NCI-H460 (cell line): ENCODE measurements at regions not wholly inside any gene's neighbourhood (a gene's known extent, or its start where the extent isn't known, plus 50 kb on each side); places are given as distances from the start of the nearest gene placed in this dataset.
A peak's percentile ranks its signal among the peaks of the same experiment; 100 is the strongest.
"Not testable (repeated sequence)": the region's sequence is repeated elsewhere in the genome, so short reads cannot be mapped to it uniquely, and the experiment has no call there.

ENCODE experiments used
- DNase-seq: peaks from one replicate; pipeline ENCODE4 v3.0.0-alpha.2; 2016; ENCODE audit warnings: low read depth; ENCODE audit errors: extremely low read depth

DNA sequence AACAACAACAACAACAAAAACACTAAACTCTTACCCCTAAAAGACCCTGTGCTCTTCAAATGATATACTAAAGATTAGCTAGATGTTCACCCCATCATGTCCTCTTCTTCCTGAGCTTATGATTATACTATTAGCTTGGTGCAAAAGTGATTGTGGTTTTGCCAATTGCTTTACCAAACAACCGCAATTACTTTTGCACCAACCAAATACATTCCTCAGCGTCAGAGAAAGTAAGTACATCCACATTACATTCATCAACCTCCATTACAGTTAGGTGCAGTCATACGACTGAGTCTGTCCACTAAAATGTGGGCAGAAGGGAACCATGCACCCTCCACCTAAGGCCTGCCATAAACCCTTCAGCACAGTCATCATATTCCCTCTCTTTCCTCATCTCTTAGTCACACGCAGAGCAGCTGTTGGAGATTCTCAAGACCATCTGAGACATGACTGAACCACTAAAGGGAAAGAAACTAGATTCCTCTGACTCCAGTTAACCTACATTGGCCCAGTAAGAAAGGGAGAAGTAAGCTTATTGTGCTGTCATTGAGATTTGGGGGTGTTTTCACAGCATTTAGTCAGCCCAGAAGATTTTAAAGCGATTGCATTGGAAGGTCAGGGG is 181.6 kb upstream of the TLE4 start:
- no peak for DNase-seq

DNA sequence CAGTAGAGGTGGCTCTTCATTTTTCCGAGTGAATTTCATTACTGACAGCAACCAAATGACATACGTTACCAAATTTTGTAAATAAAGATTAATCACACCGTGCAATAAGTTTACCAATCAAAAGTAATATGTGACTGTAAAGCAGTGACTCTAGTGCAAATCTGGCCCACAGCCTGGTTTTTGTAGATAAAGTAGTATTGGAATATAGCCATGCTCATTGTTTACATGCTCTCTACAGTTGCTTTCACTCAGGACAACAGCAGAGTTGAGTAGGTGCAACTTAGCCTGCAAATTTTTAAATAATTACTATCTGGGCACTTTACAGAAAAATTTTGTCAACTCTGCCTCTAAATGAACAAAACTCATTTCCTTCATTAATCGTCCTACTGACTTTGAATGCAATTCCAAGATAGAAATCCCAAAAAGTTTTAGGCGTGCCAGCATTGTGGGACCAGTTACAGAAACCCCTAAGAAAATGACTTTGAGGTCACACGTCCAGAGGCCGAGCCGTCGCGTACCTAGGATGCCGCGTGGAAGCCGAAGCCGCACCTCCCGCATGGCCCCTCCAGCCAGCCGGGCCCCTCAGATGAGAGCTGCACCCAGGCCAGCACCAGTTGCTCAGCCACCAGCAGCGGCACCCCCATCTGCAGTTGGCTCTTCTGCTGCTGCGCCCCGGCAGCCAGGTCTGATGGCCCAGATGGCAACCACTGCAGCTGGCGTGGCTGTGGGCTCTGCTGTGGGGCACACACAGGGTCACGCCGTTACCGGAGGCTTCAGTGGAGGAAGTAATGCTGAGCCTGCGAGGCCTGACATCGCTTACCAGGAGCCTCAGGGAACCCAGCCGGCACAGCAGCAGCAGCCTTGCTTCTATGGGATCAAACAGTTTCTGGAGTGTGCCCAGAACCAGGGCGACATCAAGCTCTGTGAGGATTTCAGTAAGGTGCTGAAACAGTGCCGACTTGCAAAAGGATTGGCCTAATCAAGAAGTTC is 180.7 kb upstream of the TLE4 start:
- DNase-seq = no peak

DNA sequence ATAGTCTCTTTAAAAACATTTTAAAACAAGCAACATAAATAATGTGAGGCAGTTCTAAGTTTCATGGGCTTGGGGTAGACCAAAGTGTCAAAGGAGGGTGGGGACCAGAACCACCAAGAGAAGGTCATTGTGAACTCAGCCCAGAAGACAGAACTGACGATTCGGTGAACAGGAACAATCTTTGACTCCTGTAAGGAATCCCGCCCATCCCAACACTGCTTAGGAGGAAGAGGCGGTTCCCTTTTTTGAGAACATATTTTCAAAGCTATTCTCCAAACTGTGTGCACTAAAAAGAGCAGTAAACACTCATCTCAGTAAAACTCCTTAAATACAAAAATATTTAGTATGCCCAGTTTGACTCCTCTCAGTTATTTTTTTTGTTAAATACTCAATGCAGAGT is 176.5 kb upstream of the TLE4 start:
- no peak for DNase-seq

DNA sequence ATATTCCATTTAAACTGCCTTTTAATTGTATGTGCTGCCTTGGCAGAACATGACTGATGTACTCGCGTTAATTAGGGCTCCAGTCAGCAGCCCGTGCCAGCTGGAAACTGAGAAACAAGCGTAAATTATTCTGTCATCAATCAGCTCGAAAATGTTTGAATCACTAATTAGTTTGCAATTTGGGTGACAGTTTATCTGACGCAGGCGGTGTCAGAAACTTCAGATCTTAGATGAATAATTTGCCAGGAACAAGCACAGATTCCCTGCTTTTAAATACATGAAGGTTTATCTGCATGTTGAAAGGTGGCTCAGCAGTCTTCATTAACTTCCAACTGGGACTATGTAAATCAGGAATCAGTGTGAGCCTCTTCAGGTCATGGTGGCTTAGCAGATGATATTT is 176.0 kb upstream of the TLE4 start:
- DNase-seq = no peak

DNA sequence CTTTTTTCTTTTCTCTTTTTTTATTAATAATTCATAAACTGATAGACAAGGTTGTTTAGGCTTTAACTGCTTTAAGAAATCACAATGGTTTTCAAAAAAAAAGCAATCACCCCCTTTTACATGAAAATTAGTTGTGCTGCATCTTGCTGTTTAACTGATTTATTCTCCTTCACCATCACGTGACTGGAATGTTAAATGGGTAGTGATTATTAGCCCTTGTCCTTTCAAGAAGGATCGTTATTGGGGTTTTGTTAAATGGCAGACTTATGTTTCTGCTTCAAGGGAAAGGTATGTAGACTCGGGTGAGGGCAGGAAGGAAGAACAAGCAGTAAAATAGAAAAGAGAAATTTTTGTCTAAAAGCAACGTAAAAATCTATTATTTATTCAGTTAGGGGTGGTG is 175.6 kb upstream of the TLE4 start:
- no peak for DNase-seq

DNA sequence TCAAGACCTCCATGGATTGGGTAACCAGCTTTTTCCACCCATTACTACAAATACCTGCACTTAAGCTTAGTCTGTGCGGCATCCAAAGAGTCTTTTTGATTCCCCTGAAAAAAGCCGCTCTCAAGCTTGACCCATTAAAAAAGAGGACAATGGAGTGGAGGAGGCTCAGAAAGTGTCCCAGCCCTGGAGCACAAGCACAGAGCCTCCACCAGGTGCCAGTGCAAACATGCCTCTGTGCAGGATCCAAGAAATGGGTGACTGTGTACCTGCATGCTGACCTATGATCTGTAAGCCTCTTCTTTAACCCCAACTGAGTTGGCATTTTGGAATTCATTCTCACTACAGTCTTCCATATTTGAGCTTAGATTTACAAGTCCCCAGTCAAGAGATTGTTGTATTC is 168.3 kb upstream of the TLE4 start:
- DNase-seq = no peak

DNA sequence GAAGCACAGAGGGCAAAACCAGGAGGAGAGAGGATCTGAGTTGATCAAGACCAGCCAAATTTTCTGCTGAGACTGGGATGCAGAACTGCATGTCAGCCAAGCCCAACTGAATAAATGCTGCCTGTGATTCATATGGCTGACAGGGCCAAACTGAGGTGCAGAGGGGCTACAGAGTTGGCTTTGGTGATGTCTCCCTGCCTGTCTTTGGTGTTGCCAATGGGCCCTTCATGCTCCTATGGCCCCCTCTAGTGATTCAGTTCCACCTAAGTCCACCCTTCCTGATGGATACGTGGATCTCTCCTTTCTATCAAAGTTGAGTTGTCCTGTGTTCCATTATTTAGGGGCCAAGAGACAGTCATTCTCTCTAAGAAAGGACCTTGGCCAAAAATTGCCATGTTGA is 163.6 kb upstream of the TLE4 start:
- DNase-seq = no peak

DNA sequence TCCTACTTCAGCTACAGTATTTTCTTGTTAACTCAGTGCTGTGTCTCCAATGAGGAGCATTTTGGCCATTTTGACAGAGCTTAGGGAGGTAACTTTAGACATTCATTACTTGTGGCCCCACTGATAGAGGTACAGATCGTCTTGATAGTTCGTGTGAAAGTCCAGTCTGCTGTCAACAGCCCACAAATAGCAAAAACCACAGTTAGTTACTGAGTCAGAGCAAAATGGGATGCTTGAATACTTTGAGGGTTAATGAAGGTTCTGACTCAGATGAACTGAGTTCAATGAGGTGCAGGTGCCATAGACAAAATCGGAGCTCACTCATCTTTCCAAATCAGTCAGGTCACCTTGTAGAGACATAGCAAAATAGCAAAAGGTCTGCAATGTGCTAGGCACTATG is 163.1 kb upstream of the TLE4 start:
- DNase-seq = no peak

DNA sequence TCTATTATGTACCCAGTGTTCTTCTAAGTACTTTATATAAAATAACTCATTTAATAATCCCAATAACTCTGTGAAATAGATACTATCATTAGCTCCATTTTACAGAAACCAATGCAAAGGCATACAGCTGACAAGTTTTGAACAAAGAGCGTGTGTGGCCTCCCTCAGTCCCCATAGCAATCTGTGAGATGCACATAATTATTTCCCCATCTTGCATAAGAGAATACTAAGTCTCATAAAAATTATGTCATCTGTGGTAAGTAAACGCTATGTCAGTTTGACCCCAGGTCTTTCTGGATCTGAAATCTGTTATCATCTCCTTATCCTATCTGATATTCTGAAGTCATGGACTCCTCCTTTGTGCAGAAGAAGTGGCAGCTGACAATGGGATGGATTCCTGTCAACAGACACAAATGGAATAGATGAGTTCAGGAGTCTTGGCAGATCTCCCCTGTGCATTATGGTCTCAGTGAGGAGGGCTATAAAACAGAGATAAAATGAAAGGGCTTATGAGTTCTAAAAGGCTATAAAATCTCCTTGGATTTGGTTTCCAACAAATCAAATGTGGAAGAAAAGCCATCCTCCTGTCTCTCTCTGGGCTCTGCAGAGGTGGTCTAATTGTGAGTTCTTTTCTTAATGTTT is 162.5 kb upstream of the TLE4 start:
- DNase-seq = no peak

DNA sequence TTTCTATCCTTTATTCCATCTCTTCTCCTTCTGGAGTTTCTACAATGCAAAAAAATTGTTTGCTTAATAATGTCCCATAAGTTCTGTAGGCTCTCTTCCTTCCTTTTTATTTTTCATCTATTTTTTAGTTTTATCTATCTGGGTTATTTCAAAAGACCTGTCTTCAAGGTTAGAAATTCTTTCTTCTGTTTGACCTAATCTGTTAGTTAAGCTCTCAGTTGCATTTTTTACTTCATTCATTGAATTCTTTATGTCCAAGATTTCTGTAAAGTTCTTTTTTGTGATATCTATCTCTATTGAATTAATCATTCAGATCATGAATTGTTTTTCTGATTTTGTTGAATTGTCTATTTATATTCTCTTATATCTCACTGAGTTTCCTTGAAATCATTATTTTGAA is 145.9 kb upstream of the TLE4 start:
- DNase-seq = no peak

DNA sequence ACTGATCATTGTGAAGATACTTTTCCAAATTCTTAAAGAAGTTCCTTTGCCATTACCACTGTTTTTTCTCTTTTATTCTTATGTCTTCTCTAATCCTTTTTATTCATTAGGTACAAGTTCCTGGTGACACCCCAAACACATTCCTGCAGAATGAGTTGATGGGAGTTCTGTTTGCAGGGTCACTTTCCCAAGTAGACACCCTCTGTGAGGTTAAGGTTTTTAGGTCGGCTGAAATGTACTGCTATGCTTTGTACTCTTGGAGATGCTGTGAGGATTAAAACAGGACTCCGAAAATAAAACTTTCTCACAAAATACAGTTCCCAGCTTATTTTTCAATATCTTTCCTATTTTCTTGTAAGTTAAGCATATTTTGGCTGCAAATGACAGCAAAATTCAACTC is 143.3 kb upstream of the TLE4 start:
- no peak for DNase-seq

DNA sequence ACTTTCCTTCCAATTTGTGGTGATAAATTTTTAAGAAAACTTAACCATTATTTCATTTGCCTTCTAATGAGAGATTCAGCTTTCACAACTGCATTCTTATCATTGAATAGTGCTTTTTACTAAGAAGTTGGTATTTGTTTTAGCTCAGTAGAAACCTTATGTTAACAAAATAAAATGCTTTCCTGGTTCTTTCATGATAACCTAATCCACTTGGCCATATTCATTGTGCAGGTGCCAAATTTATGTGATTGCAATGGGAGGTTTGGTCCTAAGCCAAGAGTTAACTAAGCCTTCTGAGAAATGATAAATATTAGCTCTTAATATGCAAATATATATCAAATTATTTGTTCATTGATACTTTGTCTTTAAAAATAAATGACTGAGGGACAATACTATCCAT is 141.1 kb upstream of the TLE4 start:
- DNase-seq = no peak

DNA sequence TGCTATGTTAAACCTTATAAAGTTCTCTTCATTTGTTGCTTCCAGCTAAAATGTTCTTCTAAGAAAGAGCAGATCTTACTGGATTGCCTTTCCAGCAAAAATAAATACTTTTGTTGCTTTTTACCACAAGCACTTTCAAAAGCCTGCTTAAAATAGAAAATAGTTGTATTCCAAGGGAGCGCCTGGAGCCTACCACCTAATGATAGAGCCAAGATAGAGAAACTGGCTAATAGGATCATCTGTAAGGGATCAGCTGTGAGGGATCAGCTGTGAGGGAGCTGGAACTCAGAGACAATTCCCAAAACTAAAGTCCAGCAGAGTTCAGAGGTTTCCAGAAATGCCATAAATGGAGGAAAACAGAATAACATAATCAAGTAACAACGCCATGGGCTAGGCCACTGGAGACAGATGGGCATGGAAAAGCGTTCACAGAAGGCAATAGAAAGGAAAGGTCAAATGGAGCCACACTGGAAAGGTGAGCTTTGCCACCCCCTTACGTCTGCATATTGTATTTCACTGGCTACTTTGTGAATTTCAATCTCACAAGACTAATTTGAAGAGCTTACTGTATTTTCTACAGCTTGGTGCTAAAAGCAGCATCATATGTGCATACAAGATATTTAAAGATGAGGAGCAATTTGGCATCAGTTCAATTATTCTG is 140.6 kb upstream of the TLE4 start:
- peak; percentile 11 for DNase-seq

DNA sequence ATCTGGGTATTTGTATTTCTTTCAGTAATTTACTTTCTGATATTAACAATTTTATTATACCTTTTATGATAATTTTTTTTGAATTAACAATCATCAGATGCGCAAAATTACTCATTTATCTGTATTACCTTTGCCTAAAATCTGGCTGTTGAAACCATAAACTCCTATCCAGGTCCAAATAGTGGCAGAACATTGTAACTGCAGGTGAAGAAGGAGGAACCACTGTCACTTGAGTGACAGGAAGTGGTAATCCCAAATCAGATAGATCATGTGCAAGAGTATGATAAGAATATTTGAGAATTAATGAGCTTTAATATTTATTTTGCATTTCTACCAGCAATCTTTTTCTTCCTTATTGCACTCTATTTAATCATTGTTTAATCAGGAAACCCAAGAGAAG is 139.3 kb upstream of the TLE4 start:
- peak; percentile 11 for DNase-seq

DNA sequence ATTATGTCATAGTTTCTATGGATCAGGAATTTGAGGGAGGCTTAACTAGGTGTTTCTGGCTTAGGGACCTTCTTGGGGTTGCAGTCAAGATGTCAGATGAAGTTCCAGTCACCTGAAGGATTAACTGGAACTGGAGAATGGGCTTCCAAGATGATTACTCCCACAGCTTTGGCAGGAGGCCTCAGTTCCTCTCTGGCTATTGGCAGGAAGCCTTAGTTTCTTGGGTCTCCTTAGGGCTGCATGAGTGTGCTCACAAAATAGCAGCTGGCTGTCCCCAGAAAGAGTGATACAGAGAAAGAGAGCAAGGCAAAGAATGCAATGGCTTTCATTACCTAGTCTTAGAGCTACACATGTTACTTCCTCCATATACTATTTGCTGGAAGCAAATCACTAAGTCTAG is 138.1 kb upstream of the TLE4 start:
- no peak for DNase-seq

DNA sequence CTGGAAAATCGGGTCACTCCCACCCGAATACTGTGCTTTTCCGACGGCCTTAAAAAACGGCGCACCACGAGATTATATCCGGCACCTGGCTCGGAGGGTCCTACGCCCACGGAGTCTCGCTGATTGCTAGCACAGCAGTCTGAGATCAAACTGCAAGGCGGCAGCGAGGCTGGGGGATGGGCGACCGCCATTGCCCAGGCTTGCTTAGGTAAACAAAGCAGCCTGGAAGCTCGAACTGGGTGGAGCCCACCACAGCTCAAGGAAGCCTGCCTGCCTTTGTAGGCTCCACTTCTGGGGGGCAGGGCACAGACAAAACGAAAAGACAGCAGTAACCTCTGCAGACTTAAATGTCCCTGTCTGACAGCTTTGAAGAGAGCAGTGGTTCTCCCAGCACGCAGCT is 132.5 kb upstream of the TLE4 start:
- not testable (repeated sequence) for DNase-seq

DNA sequence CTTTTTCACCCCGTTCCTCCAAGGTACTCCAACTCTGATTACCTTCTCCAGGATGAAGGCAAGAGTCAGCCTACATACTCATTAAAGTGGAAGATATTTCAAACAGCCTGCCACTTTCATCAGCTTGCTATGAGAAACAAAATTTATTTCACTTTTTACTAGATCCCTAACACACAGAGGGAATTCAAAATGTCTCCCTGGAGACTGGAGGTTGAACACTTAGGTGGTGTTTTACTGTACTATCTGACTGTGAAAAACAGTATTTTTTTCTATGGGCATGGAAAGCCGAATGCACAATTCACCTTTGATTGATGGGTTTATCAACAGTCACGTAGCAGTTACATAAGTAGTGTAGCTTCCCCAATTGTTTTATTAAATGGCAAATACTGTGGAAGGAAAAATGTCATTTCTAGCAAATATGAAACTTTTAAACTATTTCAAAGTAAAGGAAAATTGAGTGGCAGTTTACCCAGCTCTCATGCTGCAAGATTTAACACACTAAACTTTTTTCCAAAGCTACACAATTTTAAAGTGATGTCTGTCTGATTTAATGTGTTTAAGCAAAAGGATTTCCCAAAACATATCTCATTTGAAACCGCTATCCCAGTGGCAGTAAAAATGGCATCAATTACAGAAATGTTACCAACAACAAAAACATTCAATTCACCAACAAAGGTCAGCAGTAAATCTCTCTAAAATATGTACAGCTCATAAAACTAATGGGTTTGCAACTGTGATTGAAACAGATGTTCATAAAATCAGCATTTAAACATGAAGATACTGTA is 125.0 kb upstream of the TLE4 start:
- no peak for DNase-seq

DNA sequence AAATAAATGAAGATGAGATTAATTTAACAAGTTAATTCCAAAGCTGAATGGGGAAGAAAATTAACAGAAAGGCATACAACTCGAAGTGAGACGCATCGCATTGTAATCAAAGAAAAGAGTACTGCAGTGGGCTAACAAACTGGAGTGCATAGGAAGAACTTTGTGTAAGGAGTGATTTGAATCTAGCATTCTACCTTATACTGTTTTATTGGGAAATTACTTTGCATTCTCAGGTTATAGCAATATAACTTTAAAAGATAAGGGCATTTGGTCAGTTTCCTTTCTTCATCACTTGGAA is 124.5 kb upstream of the TLE4 start:
- DNase-seq = no peak

DNA sequence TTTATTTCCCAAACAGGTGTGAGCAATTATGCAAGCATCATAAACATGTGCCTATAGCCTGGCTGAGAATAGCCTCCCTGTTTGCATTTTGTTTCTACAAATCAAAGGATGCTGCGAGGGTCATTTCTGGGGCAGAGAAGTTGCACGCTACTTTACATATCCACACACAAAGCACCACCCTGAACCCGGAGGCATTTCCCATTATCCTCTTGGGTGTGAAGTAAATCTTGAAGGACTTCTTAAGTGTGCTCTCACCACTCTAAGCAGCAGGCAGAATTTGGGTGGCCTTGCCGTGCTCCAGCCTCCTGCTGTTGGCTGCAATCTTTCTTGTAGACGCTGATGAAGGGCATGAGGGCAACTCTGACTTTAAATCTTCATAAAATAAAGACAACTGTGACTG is 124.0 kb upstream of the TLE4 start:
- no peak for DNase-seq

DNA sequence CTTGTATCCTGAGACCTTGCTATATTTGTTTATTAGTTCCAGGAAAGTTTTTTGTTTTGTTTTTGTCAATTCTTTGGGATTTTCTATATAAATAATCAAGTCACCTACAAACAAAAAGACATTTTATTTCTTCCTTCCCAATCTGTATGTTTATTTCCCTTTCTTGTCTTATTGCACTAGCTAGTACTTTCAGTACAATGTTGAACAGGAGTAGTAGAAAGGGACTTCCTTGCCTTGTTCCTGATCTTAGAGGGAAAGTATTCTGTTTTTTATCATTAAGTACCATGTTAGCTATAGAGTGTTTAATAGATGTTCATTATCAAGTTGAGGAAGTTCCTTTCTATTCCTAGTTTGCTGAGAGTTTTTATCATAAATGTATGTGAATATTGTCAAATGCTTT is 119.5 kb upstream of the TLE4 start:
- DNase-seq = no peak

DNA sequence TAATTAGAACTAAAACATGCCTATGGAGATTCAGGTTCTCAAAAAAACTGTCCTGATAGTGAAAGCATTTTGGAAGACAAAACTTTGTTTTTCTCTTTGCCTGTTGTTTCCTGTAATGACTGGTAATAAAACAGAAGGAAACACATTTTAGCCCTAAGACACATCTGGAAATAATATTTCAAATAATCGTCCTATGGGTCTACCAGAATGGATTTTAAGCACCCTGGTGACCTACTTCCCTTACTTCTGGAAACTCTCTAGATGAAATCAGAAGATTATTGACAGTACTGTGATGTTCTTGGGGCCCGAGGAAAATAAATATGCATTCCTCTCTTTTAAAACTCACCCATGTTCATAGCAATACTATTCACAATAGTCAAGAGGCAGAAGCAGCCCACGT is 110.1 kb upstream of the TLE4 start:
- DNase-seq = no peak
